ENCODE measurements at regions not wholly inside any gene's neighbourhood (a gene's known extent, or its start where the extent isn't known, plus 50 kb on each side); places are given as distances from the start of the nearest gene placed in this dataset.
"Not testable (repeated sequence)": the region's sequence is repeated elsewhere in the genome, so short reads cannot be mapped to it uniquely, and the experiment has no call there.

DNA sequence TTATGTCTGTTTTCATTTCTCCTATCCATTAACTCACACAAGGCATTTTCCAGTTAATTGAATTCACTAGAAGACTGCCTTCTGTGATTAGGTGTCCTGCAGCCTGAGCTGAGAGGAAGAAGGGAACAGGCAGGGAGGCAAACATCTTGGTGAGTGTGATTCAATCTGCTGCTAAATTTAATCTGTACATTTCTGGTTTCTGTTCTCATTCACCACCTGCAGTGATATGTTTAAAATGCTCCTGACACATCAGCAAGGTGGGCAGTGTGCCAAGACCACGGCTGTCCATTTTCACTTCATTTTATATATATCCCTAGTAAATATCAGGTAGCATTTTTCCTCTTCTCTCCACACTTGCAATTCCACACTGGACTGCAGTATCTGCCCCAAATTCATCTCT is 416.5 kb downstream of the TMEM135 start:
- no peak for DNase-seq

DNA sequence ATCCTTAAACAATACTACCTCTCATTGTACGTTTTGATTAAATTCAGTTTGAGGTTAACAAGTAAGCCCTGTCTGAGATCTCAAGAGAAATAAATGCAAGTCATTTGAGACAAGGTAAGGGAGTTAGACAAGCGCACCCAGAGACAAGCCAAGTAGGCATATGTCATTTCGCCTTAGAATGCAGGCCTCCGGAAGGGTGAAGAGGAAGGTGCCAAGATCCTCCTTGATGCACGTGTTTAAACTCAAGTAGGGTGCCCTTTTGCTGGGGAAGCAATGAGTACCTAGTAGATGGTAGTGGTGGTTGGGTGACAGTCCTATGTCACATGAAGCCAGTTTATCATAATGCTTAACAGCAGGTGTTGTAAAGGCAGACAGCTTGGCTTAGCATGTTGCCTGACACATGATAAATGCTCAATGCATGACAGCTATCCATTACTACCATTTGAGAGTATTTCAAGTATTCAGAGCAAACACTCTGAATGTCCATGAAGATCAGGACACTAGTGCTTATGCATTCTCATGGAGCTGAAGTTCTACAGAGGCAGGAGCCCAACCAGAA is 415.9 kb downstream of the TMEM135 start:
- no peak for DNase-seq

DNA sequence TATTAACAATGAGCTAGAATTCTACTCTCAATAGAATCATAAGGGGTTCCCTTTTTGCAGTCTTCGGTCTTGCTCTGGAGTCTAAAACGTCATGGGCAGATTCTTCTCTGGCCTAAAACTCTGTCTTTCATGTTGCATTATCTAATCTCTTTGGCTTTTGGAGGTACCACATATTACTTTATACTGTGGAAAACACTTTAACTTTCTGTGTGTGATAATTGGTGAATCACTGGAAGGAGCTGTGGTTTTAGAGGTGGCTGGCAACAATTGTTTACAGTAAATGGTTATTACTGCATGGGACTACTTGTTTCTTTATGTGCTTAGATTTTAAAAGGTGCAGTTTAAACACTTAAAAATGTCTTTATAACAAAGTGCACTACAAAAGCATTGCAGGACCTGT is 414.3 kb downstream of the TMEM135 start:
- DNase-seq, result not testable (repeated sequence)

DNA sequence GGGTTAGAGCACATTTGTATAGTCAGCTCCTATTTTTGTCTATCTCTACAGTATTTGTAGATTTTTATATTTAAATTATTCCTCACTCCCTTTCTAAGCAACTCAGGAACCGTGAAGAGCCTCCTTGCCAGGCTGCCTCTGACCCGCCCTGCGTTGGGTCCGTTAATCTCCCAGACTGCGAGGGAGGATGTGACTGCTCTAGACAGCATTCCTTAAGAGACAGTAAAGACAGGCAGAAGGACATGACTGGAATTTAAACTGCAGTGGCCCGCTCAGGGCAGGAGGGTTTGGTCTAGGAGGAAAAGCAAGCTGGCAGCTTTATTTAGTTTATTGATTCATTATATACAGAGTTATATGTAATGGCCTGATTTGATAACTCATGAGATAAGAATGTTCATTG is 413.7 kb downstream of the TMEM135 start:
- DNase-seq, result no peak

DNA sequence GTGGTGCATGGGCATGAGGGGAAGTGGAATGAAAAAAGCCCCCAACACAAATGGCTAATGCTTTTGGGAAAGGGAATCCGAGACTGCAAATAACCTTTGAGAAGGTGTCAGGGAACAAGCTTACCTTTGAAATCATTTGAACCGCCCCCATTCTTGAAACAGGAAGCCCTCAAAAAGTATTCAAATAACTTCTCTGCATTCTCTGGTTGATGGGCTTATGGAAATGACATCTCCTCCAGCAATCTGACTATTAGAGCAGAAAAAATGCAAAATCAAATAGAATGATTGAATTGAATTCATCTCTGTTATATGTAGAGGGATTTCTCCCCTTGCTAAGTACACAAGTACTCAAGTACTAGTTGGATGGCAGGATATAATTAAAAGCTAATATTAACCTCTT is 409.9 kb downstream of the TMEM135 start:
- DNase-seq, result no peak

DNA sequence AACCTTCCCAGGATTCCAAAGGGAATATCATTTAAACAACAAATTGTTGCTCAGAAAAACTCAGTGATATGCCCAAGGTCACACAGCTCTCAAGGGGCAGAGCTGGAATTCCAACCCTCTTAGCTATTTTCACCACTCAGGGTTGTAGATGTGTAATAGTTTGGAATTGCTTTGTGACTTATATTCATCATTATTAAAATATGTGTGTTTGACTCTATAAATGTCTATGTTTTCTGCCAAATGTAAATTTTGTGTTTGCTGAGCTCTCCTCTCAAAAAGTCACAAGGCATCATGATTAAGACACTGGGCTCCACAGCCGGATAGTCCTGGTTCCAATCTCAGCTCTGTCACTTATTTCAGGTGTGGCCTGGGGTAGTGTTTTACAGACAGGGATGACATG is 407.3 kb downstream of the TMEM135 start:
- no peak for DNase-seq

DNA sequence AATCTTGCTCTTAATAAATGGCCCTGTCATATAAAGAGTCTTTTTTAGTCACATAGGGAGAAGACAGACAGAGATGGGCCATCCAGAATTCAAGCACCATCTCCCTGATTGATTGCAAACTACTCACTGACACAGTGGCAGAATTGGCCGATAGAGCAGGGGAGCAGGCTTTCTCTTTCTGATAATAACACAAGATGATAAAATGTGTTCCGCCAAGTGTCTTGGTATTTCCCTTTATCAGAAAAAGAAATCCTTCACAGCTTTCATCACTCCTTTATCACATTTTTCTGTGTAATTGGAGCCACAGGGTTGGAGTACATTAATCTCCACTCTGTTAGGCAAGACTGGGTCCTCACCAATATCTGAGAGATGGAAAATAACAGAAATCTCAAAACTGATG is 406.0 kb downstream of the TMEM135 start:
- DNase-seq, result no peak

DNA sequence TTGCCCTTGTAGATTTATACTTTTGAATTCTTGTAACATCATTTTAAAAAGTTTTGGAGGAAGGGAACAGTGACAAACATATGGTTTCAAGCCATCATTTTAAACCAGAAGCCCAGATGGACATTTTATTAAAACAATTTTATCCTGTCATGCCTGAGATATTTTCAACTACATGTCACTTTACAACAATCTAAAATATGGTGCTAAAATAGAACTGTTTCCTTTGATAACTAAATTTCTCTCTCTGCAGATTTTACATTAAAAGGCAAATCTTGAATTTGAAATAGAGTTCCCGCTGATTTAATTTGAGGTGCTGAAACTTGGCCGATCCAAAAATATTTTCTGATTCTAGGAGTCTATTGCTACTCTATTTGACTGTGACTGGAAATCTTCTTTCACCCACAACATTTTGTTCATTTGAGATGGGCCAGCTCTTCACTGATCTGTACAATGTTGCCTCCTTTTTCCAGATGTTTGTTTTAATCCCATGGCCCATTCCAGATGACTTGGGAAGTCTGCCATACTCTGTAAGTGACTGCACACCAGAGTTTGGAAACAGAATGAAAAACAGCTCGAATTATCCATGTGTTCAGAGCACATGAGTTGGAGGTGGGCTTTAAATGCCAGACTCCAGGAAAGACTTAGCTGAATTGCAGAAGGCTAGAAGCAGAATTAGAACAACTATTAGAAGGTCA is 402.5 kb downstream of the TMEM135 start:
- DNase-seq, result no peak

DNA sequence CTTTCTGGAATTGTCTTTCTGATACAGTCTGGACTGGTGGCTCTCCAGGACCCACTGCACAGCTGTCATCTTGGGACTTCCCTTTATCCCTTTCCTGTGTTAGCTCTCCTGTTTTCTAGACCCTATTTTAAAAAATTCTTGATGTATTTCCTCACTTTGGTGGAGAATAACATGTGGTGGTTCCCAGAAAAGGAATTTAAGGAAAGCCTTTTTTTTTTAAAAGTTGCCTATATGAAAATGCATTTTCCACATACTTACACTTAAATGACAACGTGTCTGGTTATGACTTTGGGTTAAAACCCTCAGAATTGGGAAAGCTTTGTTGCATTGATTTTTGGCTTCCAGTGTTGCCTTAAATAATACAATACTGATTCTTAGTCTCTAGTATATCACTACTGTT is 400.7 kb downstream of the TMEM135 start:
- DNase-seq, result no peak

DNA sequence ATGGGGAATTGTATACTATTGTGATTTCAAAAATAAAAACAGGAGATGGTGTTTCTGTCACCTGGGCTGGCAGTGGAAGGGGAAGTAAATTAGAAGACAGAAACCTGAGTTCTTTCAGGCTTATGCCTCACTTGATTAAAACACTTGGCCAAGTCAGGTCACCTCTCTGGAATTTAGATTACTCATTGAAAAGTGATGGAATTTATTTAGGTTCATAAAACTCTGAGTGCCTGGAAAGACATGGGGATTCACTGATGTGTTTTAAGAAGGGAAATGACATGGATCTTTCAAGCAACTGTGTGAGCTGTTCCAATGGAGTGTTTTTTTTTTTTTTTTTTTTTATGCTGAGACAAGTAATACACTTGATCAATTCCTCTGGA is 400.1 kb downstream of the TMEM135 start:
- no peak for DNase-seq

DNA sequence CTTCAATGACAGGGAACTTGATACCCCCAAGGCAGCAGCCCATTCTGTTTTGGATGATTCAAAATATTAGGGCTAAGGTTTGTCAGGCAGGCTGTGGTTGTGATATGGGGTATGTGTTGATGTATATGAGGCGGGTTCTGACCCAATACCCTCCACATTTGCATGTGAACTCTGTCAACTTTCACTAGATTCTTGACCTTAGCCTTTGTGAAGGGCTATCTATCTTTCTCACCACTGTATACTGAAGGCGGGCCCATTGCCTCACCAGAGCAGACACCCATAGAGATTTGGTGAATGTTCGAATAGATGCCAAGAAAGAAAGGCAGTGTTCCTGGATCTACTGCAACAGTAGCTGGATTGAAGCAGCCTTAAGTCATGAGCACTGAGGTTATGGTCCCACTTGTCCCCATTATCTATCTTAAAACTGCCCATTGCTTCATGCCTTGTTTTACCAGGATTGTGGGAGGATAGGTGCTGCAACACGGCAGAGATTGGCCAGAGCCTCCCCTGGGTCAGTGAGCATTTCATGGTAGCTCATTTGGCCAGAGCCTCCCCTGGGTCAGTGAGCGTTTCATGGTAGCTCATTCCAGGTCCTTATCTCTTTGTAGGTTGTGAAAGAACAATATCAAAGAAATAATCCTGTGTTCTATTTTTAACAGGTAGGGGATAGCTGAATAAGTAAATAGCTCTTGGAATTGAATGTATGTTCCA is 399.6 kb downstream of the TMEM135 start:
- DNase-seq, result no peak

DNA sequence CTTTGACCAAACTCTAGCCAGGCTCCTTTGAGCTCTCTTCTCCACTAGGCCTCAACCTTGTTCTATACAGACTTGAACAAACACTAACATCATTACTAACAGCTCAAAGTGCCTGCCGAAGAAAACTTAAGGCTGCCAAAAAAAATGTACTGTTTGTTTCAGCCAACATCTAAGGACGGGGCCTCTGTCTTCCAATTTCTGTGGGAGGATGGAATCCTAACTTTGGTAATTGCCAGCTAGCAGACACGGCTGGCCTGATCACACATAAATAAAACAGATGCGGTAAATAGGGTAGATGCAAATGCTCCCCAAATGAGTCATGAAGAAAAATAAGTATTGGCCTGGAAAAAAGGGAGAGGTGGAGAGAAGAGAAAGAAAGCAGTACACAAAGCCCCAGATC is 394.3 kb downstream of the TMEM135 start:
- DNase-seq, result no peak

DNA sequence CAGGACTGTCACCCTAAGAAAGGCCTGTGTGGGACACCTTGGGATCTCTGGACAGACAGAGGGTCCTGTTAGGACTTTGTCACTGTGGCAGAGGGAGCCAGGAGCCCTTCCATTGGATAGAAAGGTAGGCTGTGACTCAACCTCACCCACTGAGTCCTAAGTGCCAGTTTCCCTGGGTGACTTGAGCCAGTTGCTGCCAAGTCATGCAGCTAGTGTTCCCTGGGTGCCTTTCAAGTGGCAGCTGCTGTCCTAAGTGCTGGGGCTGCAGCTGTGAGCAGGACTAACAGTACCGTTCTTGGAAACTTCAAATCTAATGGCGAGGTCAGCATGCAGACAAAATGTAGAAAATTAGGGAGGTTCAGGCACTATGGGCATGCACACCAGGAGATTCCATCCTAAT is 393.7 kb downstream of the TMEM135 start:
- no peak for DNase-seq

DNA sequence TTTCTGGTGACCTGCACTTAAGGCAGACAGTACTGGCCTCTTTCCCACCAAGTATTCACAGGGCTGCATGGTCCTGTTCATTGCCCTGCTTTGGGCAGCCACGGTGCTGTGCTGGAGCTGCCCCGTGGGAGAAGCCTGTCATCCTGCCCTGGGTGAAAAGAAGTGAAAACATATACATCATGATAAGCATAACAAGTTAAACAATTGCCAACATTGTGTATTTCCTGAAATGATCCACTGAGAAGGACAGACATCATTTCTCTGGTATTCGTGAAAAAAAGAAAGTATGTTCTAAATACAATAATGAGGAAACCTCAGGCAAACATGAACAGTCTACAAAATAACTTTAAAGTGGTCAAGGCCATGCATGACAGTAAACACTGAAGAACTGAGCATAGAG is 393.1 kb downstream of the TMEM135 start:
- no peak for DNase-seq

DNA sequence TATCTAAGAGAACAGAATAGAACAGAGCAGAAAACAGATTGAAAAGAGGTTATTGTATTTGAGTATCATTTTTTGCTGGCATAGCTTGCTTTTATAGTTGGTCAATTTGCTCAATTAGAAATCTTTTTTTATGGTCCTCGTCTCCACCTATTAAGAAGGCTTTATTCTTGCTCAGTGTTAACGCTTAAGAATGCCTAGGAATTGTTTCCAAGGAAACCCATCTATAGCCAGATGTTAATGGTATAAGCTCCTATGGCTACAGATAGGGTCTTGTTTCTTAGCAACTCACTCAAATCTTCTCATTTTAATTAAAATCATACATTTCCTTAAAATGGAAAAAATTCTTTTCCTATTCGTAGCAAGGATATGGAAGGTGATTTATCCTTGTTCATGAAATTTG is 392.3 kb downstream of the TMEM135 start:
- no peak for DNase-seq

DNA sequence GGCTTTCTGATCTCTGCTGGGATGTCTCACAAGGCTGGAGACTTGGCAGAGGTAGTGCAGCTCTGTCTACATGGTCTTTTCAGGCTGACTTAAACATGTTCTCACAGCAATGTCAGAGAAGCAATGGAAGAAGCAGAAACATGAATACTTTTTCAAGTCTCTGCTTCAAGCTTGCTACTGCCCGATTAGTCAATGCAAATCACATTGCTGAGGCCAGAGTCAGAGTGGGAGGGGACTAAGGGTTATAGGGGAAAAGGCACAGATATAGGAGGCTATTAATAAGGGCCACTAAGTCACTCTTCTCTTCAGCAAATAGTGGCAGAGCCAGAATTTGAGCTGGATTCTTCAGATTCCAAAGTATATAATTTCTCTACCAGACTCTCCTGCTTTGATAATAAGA is 390.5 kb downstream of the TMEM135 start:
- no peak for DNase-seq

DNA sequence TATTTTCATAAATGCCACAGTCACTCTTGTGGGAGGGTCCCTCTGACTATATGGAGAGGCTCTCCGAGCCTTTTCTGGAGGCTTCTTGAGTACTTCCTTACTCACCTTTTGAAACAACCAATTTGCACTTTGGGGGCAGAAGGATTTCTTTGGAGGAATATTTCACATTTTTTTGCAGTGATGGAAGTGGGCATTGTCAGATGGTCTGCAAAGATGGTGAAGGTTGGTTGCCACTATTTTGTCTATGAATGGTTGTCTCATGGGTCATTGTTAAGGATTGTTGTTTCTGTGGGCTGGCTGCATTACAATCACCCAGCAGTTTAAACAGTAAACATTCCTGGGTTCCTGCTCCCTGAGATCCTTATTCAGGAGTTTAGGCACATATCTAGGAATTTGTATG is 388.2 kb downstream of the TMEM135 start:
- DNase-seq, result no peak

DNA sequence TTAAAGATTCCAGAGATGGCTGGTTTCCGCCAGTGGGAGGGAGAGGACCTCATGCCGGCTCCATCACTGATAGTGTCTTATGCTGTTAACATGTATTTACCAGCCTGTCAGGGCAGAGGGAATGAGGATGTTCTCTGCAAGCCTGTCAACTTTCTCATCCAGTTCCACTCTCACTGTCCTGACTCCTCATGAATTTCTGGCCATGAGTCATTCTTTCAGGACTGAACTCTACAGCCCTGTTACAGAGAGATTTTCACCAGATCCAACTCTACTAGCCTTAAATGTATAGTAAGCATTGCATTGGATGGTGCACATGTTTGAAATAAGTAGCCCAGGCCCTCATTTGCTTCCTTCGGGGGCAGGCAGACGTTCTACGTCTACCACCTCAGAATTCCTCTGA is 387.7 kb downstream of the TMEM135 start:
- DNase-seq, result no peak

DNA sequence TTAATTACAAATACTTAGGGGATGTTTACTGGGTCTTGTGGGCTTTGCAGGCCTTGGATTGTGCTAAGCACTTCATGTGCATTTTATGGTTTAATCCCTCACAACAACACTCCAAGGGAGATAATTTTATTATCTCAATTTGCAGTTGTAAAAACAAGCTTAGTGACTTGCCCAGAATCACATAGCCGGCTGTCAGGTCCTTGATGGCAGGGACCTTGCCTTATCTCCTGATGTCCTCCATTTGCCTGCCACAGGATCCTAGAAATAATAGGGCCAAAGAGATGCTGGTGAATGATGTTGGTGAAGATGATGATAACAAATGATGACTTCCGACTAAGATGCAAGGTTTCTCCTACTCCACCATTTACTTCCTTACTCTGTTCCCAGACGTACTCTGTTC is 385.4 kb downstream of the TMEM135 start:
- DNase-seq, result no peak

DNA sequence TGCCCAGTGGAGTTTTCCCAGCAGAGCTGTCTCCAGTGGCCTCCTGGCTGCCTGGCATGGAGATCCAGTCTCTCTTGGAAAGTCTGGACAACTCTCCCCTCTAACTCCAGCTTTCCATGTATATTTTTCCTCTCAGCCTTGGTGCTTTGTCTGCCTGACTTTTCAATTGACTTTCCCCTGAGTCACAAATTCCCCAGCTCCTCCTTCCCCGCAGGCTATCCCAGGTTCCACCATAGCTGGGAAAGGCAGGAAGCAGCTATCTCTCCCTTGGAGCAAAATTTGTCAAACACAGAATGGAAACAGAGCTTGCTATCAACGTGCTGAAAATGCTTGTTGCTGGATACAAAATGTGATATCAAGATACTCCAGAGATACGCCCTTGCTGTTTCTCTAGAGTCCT is 384.8 kb downstream of the TMEM135 start:
- no peak for DNase-seq

DNA sequence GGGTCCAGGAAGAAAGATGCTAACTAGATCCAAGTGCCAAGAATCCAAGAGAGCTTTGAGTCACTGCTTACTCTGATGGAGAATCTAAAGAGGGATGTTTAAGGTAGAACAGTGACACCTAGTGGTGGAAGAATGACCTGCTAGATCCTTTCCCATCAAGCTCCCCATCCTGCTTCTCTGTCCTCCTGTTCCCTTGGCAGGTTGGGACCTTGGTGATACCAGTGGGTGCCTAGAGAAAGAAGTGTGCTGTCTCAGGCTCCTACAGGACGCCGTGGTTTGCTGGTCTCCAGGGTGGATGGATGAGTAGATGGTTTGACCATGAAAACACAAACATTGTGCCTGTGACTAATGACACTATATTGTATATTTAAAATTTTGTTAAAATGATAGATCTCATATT is 383.7 kb downstream of the TMEM135 start:
- DNase-seq, result no peak

DNA sequence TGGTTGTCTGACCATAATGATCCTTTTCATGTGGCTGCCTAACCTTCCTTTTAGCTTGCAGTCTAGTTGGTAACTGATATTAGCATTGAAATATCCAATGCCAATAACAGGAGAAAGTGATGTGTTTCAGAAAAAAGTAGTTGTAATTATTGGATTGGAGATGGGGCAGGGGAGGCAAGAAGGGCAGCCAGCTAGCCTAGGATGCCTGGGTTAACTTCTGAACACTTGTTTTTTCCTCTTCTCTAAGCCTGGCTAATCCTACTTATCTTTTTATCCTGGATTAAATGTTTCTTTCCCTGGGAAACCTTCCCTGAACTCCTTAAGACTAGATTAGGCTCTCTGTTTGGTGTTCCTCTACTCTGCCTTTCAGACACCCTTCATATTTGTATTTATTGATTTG is 380.2 kb downstream of the TMEM135 start:
- DNase-seq, result no peak

DNA sequence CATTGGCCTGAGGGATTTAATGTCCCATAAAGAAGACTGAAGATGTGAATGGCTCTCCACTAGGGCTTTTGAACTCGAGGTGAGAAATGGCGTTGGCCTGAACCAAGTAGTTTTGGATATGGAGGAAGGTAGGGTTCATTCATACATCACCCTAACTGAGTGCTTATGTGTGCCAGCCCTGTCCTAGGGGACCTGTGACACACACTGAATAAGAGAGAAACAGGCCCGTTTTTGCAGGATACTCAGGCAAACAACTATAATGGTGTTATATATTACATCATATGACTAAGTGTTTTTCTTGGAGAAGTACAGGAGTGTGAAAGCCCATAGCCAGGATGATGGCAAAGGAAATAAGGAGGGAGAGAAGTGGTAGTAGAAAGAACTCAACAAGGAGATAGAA is 368.1 kb downstream of the TMEM135 start:
- DNase-seq, result no peak

DNA sequence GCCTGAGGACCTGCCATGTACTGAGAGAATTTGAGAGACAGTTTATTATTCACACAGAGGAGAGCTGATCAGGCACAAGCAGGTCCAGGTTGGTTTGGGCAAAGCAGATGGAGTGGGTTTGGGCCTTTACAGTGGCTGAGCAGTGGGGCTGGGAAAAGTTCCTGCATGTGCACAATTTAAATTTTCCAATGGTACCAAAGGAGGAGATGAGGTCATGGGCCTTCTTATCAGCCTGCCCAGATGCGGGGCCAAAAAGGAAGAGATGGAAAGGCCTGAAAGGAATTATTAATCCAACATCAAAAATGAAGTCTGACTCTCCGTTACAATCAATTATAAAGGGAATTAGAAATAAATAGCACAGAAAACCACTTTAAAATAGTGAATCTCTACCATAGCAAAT is 367.6 kb downstream of the TMEM135 start:
- no peak for DNase-seq

DNA sequence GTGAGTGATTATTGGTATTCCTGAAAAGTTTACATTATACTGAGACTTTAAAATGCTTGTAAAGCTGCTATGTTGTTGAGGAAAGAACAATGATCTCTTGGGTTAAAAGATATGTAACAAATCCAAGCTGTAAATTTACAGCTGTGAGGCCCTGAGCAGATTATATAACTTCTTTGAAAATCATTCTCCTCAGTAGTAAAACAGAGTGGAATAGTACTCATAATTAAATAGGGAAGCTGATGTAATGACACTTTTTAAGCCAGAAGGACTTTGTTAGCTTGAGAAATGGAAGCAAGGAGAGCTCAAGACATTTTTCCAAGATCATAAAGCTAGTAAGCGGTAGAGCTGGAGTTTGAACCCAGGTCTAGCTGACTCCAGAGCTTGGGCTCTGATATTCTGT is 363.9 kb downstream of the TMEM135 start:
- DNase-seq, result no peak
